IMR-90 (cell line): ENCODE measurements at regions not wholly inside any gene's neighbourhood (a gene's known extent, or its start where the extent isn't known, plus 50 kb on each side); places are given as distances from the start of the nearest gene placed in this dataset.

Source experiments
- ATAC-seq: fragments of 200-7000 bp; cut with Tn5 transposase; 2 replicates; pipeline ENCODE4 v1.9.1; 2020; ENCODE audit warnings: low read depth, mild to moderate bottlenecking, moderate library complexity
- BruUV-seq: library from RNA; stranded (reverse); fragments of 400-500 nt; replicated peaks from 2 replicates; lab custom pipeline; 2021; lab: Mats Ljungman, UMichigan
- CTCF ChIA-PET: fragments of 300-600 bp; formaldehyde crosslinking; extraction: SDS; loops from one replicate; lab custom pipeline; 2021; ENCODE audit warnings: antibody characterized with exemption; lab: Yijun Ruan, JAX
- POLR2A ChIA-PET: fragments of 300-600 bp; sonication (Branson Sonifier 250); formaldehyde crosslinking; loops from one replicate; lab custom pipeline; 2022; ENCODE audit warnings: antibody characterized with exemption; ENCODE audit not compliant: unreplicated experiment; lab: Charles Lee
- DNase-seq: peaks from one replicate; pipeline ENCODE4 v3.0.0; 2013
- H2AFZ ChIP-seq: replicated peaks from 2 replicates; pipeline ENCODE3; 2013; ENCODE audit warnings: low read length, mild to moderate bottlenecking; ENCODE audit not compliant: poor library complexity
- H2AK5ac ChIP-seq: 2 replicates; pipeline ENCODE4 v1.6.1; 2013; ENCODE audit warnings: low read depth, low read length, inconsistent platforms
- H2AK9ac ChIP-seq: replicated peaks from 2 replicates; pipeline ENCODE3; 2013; ENCODE audit warnings: mild to moderate bottlenecking, low read depth, low read length, moderate library complexity; ENCODE audit not compliant: poor library complexity
- H2BK120ac ChIP-seq: 2 replicates; pipeline ENCODE4 v1.6.1; 2013; ENCODE audit warnings: low read depth, low read length, inconsistent platforms
- H2BK15ac ChIP-seq: 3 replicates; pipeline ENCODE4 v1.6.1; 2013; ENCODE audit warnings: low read depth, low read length, inconsistent platforms
- H2BK20ac ChIP-seq: 2 replicates; pipeline ENCODE4 v1.6.1; 2013; ENCODE audit warnings: low read depth, mild to moderate bottlenecking, inconsistent platforms, low read length, moderate library complexity
- H2BK5ac ChIP-seq: 2 replicates; pipeline ENCODE4 v1.6.1; 2013; ENCODE audit warnings: mild to moderate bottlenecking, low read depth, low read length, inconsistent platforms; ENCODE audit not compliant: poor library complexity, severe bottlenecking
- H3K14ac ChIP-seq: replicated peaks from 2 replicates; pipeline ENCODE4 v1.6.1; 2013; ENCODE audit warnings: low read depth, low read length, inconsistent platforms
- H3K18ac ChIP-seq: 2 replicates; pipeline ENCODE4 v1.6.1; 2013; ENCODE audit warnings: low read depth, low read length, control low read depth
- H3K23ac ChIP-seq: 2 replicates; pipeline ENCODE4 v1.6.1; 2013; ENCODE audit warnings: low read depth, low read length, inconsistent platforms
- H3K27ac ChIP-seq: 2 replicates; pipeline ENCODE4 v1.5.1; 2013; ENCODE audit warnings: mild to moderate bottlenecking, control low read depth, low read length; ENCODE audit not compliant: insufficient read depth
- H3K27me3 ChIP-seq: 2 replicates; pipeline ENCODE4 v1.6.1; 2013; ENCODE audit warnings: low read length; ENCODE audit not compliant: control insufficient read depth, insufficient read depth
- H3K36me3 ChIP-seq: 2 replicates; pipeline ENCODE4 v1.6.1; 2013; ENCODE audit warnings: low read length, mixed read lengths; ENCODE audit not compliant: control insufficient read depth, insufficient read depth
- H3K4ac ChIP-seq: 2 replicates; pipeline ENCODE4 v1.6.1; 2013; ENCODE audit warnings: low read depth, low read length, inconsistent platforms
- H3K4me1 ChIP-seq: 2 replicates; pipeline ENCODE4 v1.6.1; 2013; ENCODE audit warnings: low read length, mixed read lengths; ENCODE audit not compliant: control insufficient read depth, insufficient read depth
- H3K4me2 ChIP-seq: 2 replicates; pipeline ENCODE4 v1.6.1; 2013; ENCODE audit warnings: low read depth, mild to moderate bottlenecking, control low read depth, low read length, moderate library complexity
- H3K4me3 ChIP-seq: 2 replicates; pipeline ENCODE4 v1.5.1; 2013; ENCODE audit warnings: low read depth, mild to moderate bottlenecking, control low read depth, low read length, moderate library complexity; ENCODE audit not compliant: insufficient read depth
- H3K56ac ChIP-seq: 2 replicates; pipeline ENCODE4 v1.6.1; 2013; ENCODE audit warnings: low read length, inconsistent platforms; ENCODE audit not compliant: insufficient read depth; ENCODE audit errors: extremely low read depth
- H3K79me1 ChIP-seq, 2 experiments: 2 replicates each; pipeline ENCODE4 v1.6.1; 2013; ENCODE audit warnings: low read length in 2 of 2, inconsistent platforms in 1 of 2, low read depth in 1 of 2
- H3K9ac ChIP-seq: 2 replicates; pipeline ENCODE4 v1.6.1; 2013; ENCODE audit warnings: low read depth, low read length, control low read depth
- H3K9me1 ChIP-seq: 2 replicates; pipeline ENCODE4 v1.6.1; 2013; ENCODE audit warnings: low read length, inconsistent platforms; ENCODE audit not compliant: insufficient read depth
- H3K9me3 ChIP-seq: 2 replicates; pipeline ENCODE4 v1.6.1; 2013; ENCODE audit warnings: low read length; ENCODE audit not compliant: control insufficient read depth, insufficient read depth
- H4K20me1 ChIP-seq: 2 replicates; pipeline ENCODE4 v1.6.1; 2013; ENCODE audit warnings: low read length, inconsistent platforms; ENCODE audit not compliant: insufficient read depth
- H4K5ac ChIP-seq: 2 replicates; pipeline ENCODE4 v1.6.1; 2013; ENCODE audit warnings: mild to moderate bottlenecking, low read depth, low read length, control low read depth
- H4K8ac ChIP-seq, 2 experiments: 2 replicates each; pipeline ENCODE4 v1.6.1; 2013; ENCODE audit warnings: low read depth in 2 of 2, low read length in 2 of 2, control low read depth in 1 of 2, inconsistent platforms in 1 of 2
- H4K91ac ChIP-seq: 2 replicates; pipeline ENCODE4 v1.6.1; 2013; ENCODE audit warnings: low read depth, low read length, inconsistent platforms; ENCODE audit not compliant: insufficient read depth
- CEBPB ChIP-seq: IDR thresholded peaks from 2 replicates; pipeline ENCODE4 v1.6.1; 2012; ENCODE audit warnings: low read depth, low read length, improper control_type of control experiment
- CTCF ChIP-seq: conservative IDR thresholded peaks from 2 replicates; pipeline ENCODE4 v1.5.1; 2012; ENCODE audit warnings: mild to moderate bottlenecking, low read depth, low read length, improper control_type of control experiment
- MXI1 ChIP-seq: IDR thresholded peaks from 2 replicates; pipeline ENCODE4 v1.6.1; 2012; ENCODE audit warnings: low read depth, mild to moderate bottlenecking, low read length, moderate library complexity, borderline replicate concordance
- WGBS, 2 experiments: methylation state at CpG; one replicate each; pipeline versions ENCODE4 v1.1.5 to v1.1.7; 2013; ENCODE audit warnings: missing lambda C conversion rate in 2 of 2; ENCODE audit not compliant: insufficient read length in 1 of 2; ENCODE audit errors: extremely low coverage in 2 of 2; 5-methylcytosine and 5-hydroxymethylcytosine counted together
- dilution Hi-C: fragments of 300-500 bp; cut with HindIII; formaldehyde crosslinking; loops from one replicate; pipeline ENCODE4 v1.14.3; 2018; ENCODE audit warnings: low sequenced_read_pairs; ENCODE audit not compliant: unreplicated experiment
- in situ Hi-C: fragments of 300-500 bp; cut with MboI; formaldehyde crosslinking; loops from 3 replicates; pipeline ENCODE4 v1.14.3; 2019; ENCODE audit warnings: low sequenced_read_pairs, inconsistent platforms, mixed read lengths
- intact Hi-C: fragments of 100-400 bp; cut with micrococcal nuclease; formaldehyde crosslinking; loops from 2 replicates; pipeline ENCODE4 v1.10.0; 2022

- Histone ChIP-seq H2BK20ac (no peak overlapping the region), H4K5ac (no peak overlapping the region), H3K56ac (no peak overlapping the region), H2AFZ (no peak overlapping the region), H3K4me2 (no peak overlapping the region), H2AK9ac (no peak overlapping the region), H3K18ac (no peak overlapping the region), H2BK5ac (no peak overlapping the region), H3K79me1 (no peaks in the 10 kb centered on the region), H3K36me3 (no peaks in the 10 kb centered on the region), H3K23ac (no peak overlapping the region), H4K8ac (no peak overlapping the region), H4K20me1 (no peaks in the 10 kb centered on the region), H3K9me1 (no peaks in the 10 kb centered on the region), H3K9me3 (0 out of 2 replicates have a peak, but pooled peaks cover 1% of the 10 kb centered on the region), H2BK15ac (no peak overlapping the region), H2BK120ac (no peak overlapping the region), H3K14ac (no peak overlapping the region), H3K4me1 (no peaks in the 10 kb centered on the region), H3K27me3 (no peaks in the 10 kb centered on the region; the same call in 1 of the 2 replicates), H3K4ac (no peak overlapping the region), H3K9ac (no peak overlapping the region), H3K4me3 (no peak overlapping the region), H3K27ac (no peak overlapping the region), H4K91ac (no peak overlapping the region), H2AK5ac (no peak overlapping the region)
- intact Hi-C loops (no loop called here), in situ Hi-C loops (no loop called here), dilution Hi-C loops (no loop called here)
- ChIA-PET CTCF (no interaction called here), POLR2A (no interaction called here)
- TF ChIP-seq CEBPB (no peak), CTCF (no peak), MXI1 (no peak)
- DNase-seq (no peak), ATAC-seq (no peak)
- BruUV-seq = no TSS peak
- WGBS, 2 experiments = no CpG with 5 or more reads among the region's 5 CpGs
Observed at GRCh38 chr1:29597861-29598260, 361.5 kb downstream of the PTPRU start.
